Fibroblast of lung (primary cell): ENCODE measurements at regions not wholly inside any gene's neighbourhood (a gene's known extent, or its start where the extent isn't known, plus 50 kb on each side); places are given as distances from the start of the nearest gene placed in this dataset.
A peak's percentile ranks its signal among the peaks of the same experiment; 100 is the strongest.

Source experiments
- DNase-seq, 2 donors: peaks; one replicate each; pipeline versions ENCODE4 v3.0.0 to v3.0.0-alpha.2; 2010; ENCODE audit warnings: low read depth in 2 of 2
- H2AFZ ChIP-seq: 2 replicates; pipeline ENCODE4 v1.5.1; 2012; ENCODE audit warnings: low read length, control low read depth, inconsistent platforms
- H3K27ac ChIP-seq: 2 replicates; pipeline ENCODE4 v1.5.1; 2011; ENCODE audit warnings: low read length, control low read depth; ENCODE audit not compliant: insufficient read depth
- H3K27me3 ChIP-seq: 2 replicates; pipeline ENCODE4 v1.5.1; 2011; ENCODE audit warnings: mild to moderate bottlenecking, low read length; ENCODE audit not compliant: control insufficient read depth, insufficient read depth
- H3K36me3 ChIP-seq: 2 replicates; pipeline ENCODE4 v1.5.1; 2011; ENCODE audit warnings: low read length; ENCODE audit not compliant: control insufficient read depth, insufficient read depth
- H3K4me1 ChIP-seq: 2 replicates; pipeline ENCODE4 v1.5.1; 2011; ENCODE audit warnings: low read length; ENCODE audit not compliant: control insufficient read depth, insufficient read depth; ENCODE audit errors: extremely low read depth
- H3K4me2 ChIP-seq: 2 replicates; pipeline ENCODE4 v1.5.1; 2011; ENCODE audit warnings: low read length, control low read depth; ENCODE audit not compliant: insufficient read depth; ENCODE audit errors: extremely low read depth
- H3K4me3 ChIP-seq, 4 experiments: fragments of 200-600 bp in 1 of 4; sonication (generic) in 1 of 4; replicated peaks in 1 of 4; 2 replicates each; pipeline ENCODE4 v1.5.1; 2011 to 2016; ENCODE audit warnings: low read length in 4 of 4, low read depth in 3 of 4, mild to moderate bottlenecking in 3 of 4, control low read depth in 2 of 4, inconsistent platforms in 1 of 4, mixed read lengths in 1 of 4; ENCODE audit not compliant: insufficient read depth in 1 of 4; ENCODE audit errors: control extremely low read depth in 1 of 4
- H3K79me2 ChIP-seq: 2 replicates; pipeline ENCODE4 v1.5.1; 2012; ENCODE audit warnings: mild to moderate bottlenecking, low read length, inconsistent platforms; ENCODE audit not compliant: control insufficient read depth, insufficient read depth
- H3K9ac ChIP-seq: 2 replicates; pipeline ENCODE4 v1.5.1; 2011; ENCODE audit warnings: mild to moderate bottlenecking, low read length, control low read depth; ENCODE audit not compliant: insufficient read depth
- H3K9me3 ChIP-seq: 2 replicates; pipeline ENCODE4 v1.5.1; 2012; ENCODE audit warnings: low read depth, low read length; ENCODE audit not compliant: control insufficient read depth, insufficient read depth
- H4K20me1 ChIP-seq: 2 replicates; pipeline ENCODE4 v1.5.1; 2011; ENCODE audit warnings: low read length; ENCODE audit not compliant: control insufficient read depth, insufficient read depth; ENCODE audit errors: extremely low read depth
- CTCF ChIP-seq, 2 donors: IDR thresholded peaks in 1 of 2; conservative IDR thresholded peaks in 1 of 2; 1 replicate in 1 of 2; 2 replicates in 1 of 2; pipeline ENCODE4 v1.5.1; 2011 to 2012; ENCODE audit warnings: low read length in 2 of 2, control low read depth in 1 of 2, inconsistent platforms in 1 of 2, low read depth in 1 of 2, mild to moderate bottlenecking in 1 of 2
- EZH2 ChIP-seq: IDR thresholded peaks from 2 replicates; pipeline ENCODE4 v1.5.1; 2012; ENCODE audit warnings: low read length, control low read depth, mild to moderate bottlenecking; ENCODE audit errors: missing control alignments

GRCh38 chr6:148218542-148219258 is 123.9 kb upstream of the SASH1 start:
- H3K27ac ChIP-seq = no peak overlapping the region
- H3K36me3 ChIP-seq = no peaks in the 10 kb centered on the region
- no peaks in the 10 kb centered on the region for H3K9me3 ChIP-seq
- no peaks in the 10 kb centered on the region for H3K27me3 ChIP-seq
- TF ChIP-seq EZH2 = no peak
- TF ChIP-seq CTCF (conservative IDR thresholded peaks at IDR 0.05 in 1 of 2, IDR thresholded peaks at IDR 0.05 in 1 of 2; ENCODE audit: low read depth in 1 of 2, low read length in 2 of 2) = no peak
- H3K4me3 ChIP-seq = no peak overlapping the region
- no peaks in the 10 kb centered on the region for H3K79me2 ChIP-seq
- no peak for DNase-seq
- no peak overlapping the region for H3K9ac ChIP-seq
- H2AFZ ChIP-seq = no peak overlapping the region
- H3K4me2 ChIP-seq = no peak overlapping the region
- peaks cover 3% of the 10 kb centered on the region for H3K4me1 ChIP-seq
- no peaks in the 10 kb centered on the region for H4K20me1 ChIP-seq

- Histone ChIP-seq H3K4me2 (no peak overlapping the region), H4K20me1 (no peaks in the 10 kb centered on the region), H3K9ac (no peak overlapping the region), H3K27me3 (no peaks in the 10 kb centered on the region), H2AFZ (no peak overlapping the region), H3K27ac (no peak overlapping the region), H3K4me1 (peaks cover 3% of the 10 kb centered on the region), H3K36me3 (no peaks in the 10 kb centered on the region), H3K4me3 (no peak overlapping the region), H3K79me2 (no peaks in the 10 kb centered on the region), H3K9me3 (no peaks in the 10 kb centered on the region)
- DNase-seq = peak in 1 of 2 donors; percentile 51
- TF ChIP-seq CTCF (conservative IDR thresholded peaks at IDR 0.05 in 1 of 2, IDR thresholded peaks at IDR 0.05 in 1 of 2; ENCODE audit: low read depth in 1 of 2, low read length in 2 of 2) (no peak), EZH2 (no peak)
Observed at GRCh38 chr6:148221196-148221979, 121.2 kb upstream of the SASH1 start.

- no peak overlapping the region for H3K27ac ChIP-seq
Observed at GRCh38 chr6:148222376-148222775, 120.3 kb upstream of the SASH1 start.

More at GRCh38 chr6:148222376-148222775, 120.3 kb upstream of the SASH1 start:
- H3K4me1 ChIP-seq = peaks cover 3% of the 10 kb centered on the region
- H3K4me2 ChIP-seq = no peak overlapping the region
- H3K9ac ChIP-seq = no peak overlapping the region
- H3K9me3 ChIP-seq = no peaks in the 10 kb centered on the region
- TF ChIP-seq CTCF (conservative IDR thresholded peaks at IDR 0.05 in 1 of 2, IDR thresholded peaks at IDR 0.05 in 1 of 2; ENCODE audit: low read depth in 1 of 2, low read length in 2 of 2) = no peak
- no peak for TF ChIP-seq EZH2
- DNase-seq = no peak
- no peaks in the 10 kb centered on the region for H3K36me3 ChIP-seq
- no peak overlapping the region for H3K4me3 ChIP-seq
- H3K79me2 ChIP-seq = no peaks in the 10 kb centered on the region
- no peaks in the 10 kb centered on the region for H3K27me3 ChIP-seq
- no peaks in the 10 kb centered on the region for H4K20me1 ChIP-seq
- H2AFZ ChIP-seq = no peak overlapping the region
